ENCODE measurements at regions not wholly inside any gene's neighbourhood (a gene's known extent, or its start where the extent isn't known, plus 50 kb on each side); places are given as distances from the start of the nearest gene placed in this dataset.

DNA sequence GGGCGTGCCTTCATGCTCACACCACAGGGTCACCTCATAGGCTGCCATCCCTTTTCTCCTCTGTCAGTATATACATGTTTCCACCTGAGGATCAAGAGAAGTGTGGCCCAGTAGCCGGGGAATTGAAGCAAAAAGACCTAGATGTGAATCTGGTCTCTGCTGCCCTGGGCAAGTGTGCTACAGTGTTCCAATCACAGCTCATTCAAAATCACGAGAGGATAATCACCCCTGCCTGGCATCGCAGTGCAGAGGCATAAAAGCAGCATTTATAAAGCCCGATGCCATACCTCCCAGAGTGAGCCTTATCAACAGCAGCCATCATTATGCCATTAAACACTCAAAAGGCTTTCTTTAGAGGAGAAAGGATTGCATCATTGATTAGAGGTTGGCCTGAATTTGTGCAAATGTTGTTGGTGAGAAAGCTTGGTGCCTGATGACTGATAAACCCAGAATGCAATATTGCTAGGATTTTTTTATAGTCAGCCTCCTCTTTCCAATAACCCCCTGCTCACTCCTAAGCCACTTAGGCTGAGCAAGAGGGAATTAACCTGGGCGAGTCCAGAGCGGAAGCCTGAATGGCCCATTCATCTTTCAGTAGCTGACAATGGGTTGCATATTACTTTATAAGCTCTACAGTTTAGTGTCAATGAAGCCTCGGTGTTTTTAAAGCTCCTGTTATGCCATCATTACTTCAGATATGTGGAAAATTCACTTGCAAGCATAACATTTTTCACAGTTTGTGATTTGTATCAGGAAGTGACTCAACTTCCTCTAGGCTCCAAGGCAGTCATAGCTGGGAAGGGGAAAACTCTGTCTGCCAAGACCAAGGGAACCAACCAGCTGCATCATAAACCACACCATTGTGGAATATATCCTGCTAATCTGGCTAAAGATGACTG, 92.5 kb upstream of the NXT1 start:
- in situ Hi-C loops (cut with HindIII; ENCODE audit: low pct_unique_long_range_greater_than_20kb, low sequenced_read_pairs) = no loop called here
- no peak for DNase-seq (ENCODE audit: low read depth)

DNA sequence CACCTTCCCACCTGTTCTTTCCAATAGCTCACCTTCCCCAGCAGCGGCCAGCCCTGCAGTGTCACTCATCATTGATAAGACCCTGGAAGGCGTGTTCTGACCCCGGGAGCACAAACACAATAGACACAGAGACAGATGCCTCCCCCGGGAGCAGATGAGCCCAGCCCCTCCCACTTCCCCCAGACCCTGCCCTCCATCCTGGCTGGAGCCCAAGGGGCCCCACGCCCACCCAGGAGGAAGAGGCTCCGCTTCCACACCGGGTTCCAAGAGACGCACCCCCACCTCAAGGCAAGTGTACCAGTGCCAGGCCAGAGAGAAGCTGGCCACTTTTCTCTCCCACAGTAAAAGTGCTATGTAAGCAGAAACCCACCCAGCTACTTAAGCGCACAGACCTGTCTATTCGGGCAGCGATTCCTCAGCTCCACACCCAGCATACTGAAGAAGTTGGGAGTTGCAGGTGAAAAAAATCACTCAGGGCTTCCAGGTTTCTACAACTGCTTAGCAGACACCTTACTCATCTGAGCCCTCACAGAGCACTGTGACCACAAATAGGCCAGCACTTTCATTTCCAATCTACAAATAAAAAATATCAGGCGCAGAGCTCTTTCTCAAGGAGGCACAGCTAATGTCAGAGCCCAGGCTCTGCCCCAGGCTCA, 93.4 kb upstream of the NXT1 start:
- no peak for DNase-seq (ENCODE audit: low read depth)
- in situ Hi-C loops (cut with HindIII; ENCODE audit: low pct_unique_long_range_greater_than_20kb, low sequenced_read_pairs) = no loop called here

DNA sequence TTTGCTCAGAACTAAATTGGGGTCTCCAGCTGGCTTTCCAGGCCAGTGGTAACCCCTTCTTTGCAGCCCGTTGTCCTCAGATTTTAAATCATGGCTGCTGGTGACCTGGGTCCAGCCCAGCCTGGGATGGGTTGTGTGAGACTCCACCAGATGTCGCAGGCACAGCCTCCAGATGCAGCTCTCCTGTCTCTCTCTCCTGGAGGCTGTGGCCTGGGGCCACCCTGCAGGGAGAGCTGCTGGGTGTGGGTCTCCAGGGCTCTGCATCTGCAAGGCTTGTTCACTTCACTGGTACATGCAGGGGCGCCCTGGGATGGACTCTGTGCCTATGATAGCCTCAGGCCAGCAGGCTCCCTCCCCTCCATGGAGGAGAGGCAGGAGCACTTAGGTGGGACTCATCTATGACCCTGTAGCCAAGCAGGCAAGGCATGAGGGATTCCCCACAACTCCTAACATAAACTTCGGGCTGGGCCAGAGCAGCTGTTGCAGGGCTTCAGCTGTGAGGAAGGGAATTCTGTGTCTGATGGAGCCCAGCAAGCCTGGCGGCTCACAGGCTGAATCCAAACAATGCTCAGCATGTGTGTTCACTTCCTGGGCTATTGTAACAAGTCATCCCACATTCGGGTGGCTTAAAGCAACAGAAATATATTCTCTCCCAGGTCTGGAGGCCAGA, 94.7 kb upstream of the NXT1 start:
- in situ Hi-C loops (cut with HindIII; ENCODE audit: low pct_unique_long_range_greater_than_20kb, low sequenced_read_pairs) = no loop called here
- DNase-seq (ENCODE audit: low read depth) = no peak

DNA sequence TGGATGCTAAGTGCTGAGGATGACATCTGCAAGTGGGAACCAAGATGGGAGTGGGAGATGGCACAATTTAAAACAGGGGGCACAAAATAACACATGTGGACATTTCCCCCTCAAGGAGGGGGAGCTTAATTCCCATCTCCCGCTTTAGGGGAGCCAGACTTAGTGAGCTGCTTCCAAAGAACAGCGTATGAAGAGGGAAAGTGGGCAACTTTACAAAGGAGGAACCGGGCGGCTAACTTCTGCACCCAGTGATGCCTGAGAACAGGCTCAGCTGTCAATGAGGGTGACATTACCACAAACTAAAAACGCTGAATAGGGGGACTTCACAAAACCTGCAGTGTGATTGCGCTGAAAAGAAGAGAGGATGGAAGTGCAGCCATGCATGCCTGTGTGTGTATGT, 95.5 kb upstream of the NXT1 start:
- no peak for DNase-seq (ENCODE audit: low read depth)
- in situ Hi-C loops (cut with HindIII; ENCODE audit: low pct_unique_long_range_greater_than_20kb, low sequenced_read_pairs) = no loop called here

DNA sequence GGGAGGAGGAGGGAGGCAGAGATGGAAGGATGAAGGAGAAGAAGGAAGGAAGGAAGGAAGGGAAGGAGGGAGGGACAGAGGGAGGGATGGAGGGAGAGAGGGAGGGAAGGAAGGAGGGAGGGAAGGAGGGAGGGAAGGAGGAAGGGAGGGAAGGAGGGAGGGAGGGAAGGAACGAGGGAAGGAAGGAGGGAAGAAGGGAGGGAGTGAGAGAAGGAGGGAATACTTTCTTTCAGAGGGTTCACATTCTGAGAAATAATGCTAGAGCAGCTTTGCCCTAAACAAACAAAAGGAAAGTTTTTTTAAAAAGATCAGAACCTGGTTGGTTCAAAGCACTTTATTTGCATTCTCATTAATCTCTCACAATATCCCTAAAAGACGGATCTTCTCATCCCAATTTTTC, 96.1 kb upstream of the NXT1 start:
- DNase-seq (ENCODE audit: low read depth) = no peak
- in situ Hi-C loops (cut with HindIII; ENCODE audit: low pct_unique_long_range_greater_than_20kb, low sequenced_read_pairs) = no loop called here

DNA sequence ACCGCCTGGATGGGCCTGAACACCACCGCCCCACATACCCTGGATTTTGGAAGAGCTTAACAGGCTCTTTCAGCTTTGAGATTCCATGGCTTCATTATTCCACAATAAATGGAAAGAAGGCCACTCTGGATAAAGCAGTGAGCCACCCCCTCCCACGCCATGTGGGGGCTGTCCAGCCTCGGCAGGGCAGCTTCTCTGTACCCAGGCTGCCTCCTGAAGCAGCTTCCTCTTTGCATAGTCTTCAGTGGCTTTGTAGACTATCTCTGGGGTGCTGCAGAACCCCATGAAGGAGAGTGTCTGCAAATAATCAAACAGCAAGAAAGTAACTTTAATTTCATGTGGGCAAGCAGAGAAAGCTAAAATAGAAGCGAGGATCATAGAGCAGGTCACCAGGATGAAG, 96.6 kb upstream of the NXT1 start:
- DNase-seq (ENCODE audit: low read depth) = no peak
- in situ Hi-C loops (cut with HindIII; ENCODE audit: low pct_unique_long_range_greater_than_20kb, low sequenced_read_pairs) = no loop called here

DNA sequence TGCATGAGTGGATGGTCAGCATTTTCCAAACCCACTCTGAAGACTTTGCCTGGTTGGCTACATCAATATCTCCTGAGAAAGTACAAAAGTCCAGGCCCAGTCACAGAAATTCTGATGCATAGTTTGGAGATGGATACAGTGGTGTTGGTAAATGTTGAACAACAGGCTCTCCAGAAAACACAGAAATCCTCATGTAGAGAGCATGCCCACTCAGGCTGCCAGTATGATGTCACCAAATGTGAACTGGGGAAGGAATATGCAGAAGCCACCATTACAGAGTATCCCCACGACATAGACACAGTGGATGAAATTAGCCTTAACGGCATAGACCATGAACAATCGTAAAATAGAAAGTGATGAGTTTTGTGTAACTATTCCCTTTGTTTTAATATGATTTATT, 97.1 kb upstream of the NXT1 start:
- in situ Hi-C loops (cut with HindIII; ENCODE audit: low pct_unique_long_range_greater_than_20kb, low sequenced_read_pairs) = no loop called here

DNA sequence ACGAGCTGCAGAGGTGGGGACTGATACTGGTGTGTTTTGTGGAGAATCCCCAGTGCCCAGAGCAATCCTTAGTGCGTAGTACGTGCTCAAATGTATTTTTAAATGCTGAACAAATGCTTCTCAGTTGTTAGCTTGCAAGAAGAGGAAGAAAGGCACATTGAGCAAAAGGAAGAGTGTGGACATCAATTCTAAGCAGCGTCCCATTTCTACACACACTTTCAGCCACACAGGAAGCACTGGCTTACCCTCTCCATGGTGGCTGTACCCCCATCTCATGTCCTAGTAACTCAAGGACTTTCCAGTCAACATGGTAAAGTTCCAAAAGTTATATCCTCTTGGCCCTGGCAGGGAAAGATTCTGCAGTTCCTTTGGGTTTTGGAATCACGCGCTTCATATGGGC, 98.8 kb upstream of the NXT1 start:
- in situ Hi-C loops (cut with HindIII; ENCODE audit: low pct_unique_long_range_greater_than_20kb, low sequenced_read_pairs) = no loop called here

More for the DNA sequence above, 97.1 kb upstream of the NXT1 start:
- no peak for DNase-seq (ENCODE audit: low read depth)

DNA sequence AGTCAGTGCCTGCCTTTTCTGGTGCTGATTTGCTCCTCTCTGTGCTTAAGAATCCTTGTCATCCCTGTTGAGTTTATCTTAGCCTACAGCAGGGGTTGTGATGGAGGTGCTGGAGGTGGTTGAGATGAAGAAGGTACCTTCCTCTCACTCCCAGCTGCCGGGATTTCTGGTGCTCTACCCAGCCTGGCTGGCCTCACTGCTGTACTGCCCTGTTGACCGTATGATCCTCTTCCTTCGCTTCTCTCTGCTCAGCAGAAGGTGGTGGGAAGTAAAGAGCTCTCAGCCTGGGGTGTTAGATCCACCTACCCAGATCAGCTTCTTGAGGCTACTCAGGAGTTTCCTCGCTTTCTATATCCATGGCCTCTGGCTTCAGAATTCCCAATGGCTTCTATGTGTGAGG, 101.0 kb upstream of the NXT1 start:
- in situ Hi-C loops (cut with HindIII; ENCODE audit: low pct_unique_long_range_greater_than_20kb, low sequenced_read_pairs) = no loop called here
- DNase-seq (ENCODE audit: low read depth) = no peak

More for the DNA sequence above, 98.8 kb upstream of the NXT1 start:
- DNase-seq (ENCODE audit: low read depth) = no peak

DNA sequence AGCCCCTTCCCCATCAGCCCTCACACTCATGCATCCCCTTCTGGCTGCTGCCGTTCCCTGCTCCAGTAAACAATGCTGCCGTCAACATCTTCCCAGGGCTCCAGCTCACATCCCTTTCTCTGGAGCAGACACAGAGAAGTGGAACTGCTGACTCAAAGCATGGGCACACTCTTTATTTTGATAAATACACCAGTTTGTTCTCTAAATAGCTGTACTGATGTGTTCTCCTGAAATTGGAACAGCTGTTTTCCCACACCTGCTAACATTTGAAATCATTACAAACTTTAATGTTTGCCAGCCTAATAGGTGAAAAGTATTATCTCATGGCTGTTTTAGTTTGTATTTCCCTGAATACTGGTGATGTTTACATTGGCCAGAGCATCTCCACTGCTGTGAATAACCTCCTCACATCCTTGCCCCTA, 102.1 kb upstream of the NXT1 start:
- no peak for DNase-seq (ENCODE audit: low read depth)
- in situ Hi-C loops (cut with HindIII; ENCODE audit: low pct_unique_long_range_greater_than_20kb, low sequenced_read_pairs) = no loop called here

DNA sequence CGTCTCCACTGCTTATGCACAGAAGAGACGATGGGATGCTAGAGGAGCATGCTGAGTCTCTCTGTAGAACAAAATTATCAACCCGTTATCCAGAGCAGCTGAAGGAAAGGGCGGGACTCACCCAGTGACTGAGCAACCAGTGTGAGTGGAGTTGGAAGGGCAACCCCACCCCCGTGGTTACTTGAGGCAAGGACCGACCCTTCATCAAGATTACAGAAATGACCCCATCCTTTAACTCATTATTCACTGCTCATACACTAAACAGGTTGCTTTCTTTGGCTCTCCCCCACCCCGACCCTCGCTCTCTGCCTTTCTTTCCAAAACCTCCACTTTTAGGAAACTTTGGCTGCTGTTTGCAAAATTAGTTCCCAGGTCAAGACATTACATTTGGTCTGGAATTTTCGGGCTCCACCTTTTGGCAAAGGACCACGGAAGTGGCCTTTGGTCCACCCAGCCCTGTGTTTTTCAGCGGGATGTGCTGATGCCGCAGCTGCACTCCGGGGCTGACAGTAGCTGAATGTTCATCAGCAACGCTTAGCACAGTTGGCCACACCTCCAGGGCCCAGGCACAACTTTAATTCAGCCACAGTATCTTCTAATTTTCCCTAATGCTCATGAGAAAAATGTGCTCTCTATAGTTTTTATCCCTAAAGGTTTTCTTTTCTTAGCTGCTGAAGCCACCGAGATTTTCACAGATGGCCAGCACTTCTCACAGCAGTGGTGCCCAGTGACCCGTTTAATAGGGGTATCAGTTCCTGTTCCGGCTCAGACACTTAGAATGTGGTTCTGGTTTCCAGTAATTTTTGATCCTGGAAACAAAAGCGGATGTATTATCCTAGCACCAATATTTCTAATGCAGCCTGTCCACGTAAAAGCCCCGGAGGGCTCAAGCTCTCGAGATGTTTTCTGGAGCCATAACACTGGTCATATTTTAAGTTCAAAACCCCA, 103.6 kb upstream of the NXT1 start:
- in situ Hi-C loops (cut with HindIII; ENCODE audit: low pct_unique_long_range_greater_than_20kb, low sequenced_read_pairs) = no loop called here

DNA sequence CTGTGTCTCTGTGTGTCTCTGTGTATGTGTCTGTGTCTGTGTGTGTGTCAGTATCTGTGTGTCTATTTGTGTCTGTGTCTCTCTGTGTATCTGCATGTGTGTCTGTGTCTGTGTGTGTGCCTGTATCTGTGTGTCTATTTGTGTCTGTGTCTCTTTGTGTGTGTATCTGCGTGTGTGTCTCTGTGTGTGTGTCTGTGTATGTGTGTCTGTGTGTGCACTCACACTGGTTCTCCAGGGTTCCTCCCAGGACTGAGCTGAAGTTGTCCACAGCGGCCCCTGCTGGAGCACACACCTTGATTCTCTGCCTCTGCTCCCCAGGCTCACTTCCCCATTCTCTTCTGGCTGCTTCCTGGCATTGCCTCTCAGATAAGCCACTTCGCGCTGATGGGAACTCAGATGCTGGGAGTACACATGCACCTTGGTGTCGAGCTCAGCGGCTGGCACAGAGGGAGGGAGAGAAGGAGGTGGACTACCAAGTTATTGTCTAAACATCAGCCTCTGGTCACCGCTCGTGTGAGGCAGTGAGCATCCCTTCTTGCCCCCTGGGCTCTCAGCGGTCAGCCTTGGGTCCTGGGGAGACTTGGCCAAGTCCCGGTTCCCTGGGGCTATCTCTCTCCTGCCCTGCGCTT, 104.9 kb upstream of the NXT1 start:
- peak; percentile 26 for DNase-seq (ENCODE audit: low read depth)
- in situ Hi-C loops (cut with HindIII; ENCODE audit: low pct_unique_long_range_greater_than_20kb, low sequenced_read_pairs) = no loop called here

More for the DNA sequence above, 103.6 kb upstream of the NXT1 start:
- DNase-seq (ENCODE audit: low read depth) = no peak

DNA sequence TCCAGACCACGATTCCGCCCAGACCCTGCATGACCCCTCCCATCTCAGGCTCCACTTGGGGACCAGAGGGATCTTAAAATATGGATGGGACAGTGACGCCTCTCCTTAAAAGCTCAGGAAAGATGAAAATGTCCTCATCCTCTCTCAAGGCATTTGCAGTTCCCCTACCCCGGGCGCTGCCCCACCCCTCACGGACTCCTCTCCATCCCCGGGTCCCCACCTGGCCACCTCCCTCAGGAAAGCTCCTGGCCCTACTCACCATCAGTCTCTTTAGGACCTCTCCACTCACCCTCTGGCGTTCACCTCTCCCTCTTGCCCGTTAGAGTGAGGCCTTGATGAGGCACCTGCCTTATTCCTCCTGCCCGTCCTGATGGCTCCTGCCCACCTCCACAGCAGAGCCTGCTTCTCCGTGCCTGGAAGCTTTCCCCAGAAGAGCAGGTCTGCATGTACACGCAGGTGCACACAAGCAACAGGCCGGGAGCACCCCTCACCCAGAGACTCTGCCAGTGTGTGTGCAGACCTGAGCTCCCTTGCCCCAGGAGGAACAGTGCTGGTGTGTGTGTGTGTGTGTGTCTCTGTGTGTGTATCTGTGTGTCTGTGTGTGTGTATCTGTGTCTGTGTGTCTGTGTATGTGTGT, 105.6 kb upstream of the NXT1 start:
- in situ Hi-C loops (cut with HindIII; ENCODE audit: low pct_unique_long_range_greater_than_20kb, low sequenced_read_pairs) = no loop called here
- DNase-seq (ENCODE audit: low read depth) = no peak

DNA sequence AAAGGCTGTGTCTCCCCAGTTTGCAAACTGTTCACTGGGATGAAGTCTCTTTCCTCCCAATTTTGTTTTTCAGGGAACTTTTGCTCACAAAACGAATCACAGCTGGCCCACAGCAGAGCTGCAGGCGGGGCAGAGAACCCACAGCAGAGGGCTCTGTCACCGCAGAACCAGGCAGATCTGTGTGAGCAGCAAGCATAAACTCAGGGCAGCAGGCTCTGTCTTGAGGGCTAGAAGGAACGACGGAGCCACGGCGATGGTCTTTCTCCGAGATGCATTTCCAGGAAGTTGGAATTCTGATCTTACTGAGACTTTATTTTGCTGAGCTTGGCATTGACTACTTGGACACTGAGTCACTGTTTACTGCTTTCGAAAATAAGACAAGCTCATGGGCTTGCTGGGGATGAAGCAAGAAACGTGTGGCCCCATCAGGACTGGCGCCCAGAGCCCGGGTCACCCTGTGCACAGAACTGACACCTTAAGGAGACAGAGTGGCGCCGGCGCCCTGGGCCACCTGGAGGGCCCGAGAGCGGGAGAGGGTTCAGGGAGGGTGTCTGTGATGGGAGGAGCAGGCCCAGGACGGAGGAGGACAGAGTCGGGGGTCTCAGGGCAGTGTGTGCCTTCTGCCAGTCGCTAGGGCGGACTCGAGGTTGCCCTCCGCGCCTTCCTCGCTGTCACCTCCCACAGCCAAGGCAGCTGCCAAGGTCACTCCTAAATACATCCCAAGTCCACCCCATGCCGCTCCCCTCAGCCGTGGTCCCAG, 106.3 kb upstream of the NXT1 start:
- in situ Hi-C loops (cut with HindIII; ENCODE audit: low pct_unique_long_range_greater_than_20kb, low sequenced_read_pairs) = no loop called here
- DNase-seq (ENCODE audit: low read depth) = no peak

DNA sequence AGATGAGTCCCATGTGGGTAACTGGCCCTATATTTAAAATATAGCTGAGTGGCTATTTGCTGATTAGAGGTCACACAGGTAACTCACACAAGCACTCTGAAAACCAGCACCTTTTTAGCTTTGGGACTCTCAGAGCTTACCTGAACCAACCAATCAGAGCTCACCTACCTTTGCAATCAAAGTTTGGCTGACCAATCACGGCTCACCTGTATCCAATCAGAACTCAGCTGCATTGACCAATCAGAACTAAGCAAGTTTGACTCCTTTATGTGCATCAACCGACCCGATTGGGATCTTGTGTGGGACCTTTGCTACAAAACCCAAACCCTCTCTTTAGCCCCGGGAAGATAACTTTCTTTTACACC, 106.8 kb upstream of the NXT1 start:
- in situ Hi-C loops (cut with HindIII; ENCODE audit: low pct_unique_long_range_greater_than_20kb, low sequenced_read_pairs) = no loop called here
- no peak for DNase-seq (ENCODE audit: low read depth)

DNA sequence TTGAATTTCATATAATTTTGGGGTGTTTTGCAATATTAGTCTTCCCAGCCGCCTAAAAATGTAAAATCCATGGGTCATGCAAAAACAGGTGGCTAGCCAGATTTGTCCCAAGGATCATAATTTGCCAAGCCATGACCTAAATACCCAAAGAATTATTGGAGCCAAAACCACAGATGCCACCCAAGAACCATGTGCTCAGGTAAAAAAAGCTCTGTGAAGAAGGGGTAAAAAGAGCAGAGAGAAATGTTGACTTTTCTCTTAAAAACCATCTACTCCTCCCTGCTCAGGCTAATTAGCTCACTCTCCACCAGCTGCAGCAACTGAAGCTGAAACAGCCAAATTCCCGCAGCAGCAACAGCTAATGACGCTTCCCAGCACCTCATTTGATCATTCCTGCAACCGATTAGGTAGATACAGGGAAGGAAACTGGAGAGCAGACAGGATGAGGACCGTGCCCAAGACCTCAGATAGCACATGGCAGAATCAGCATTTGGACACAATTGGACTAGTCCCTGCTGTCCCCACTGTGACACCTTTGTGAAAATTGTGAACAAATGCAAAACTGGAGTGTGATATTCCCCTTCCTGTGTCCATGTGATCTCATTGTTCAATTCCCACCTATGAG, 107.9 kb upstream of the NXT1 start:
- in situ Hi-C loops (cut with HindIII; ENCODE audit: low pct_unique_long_range_greater_than_20kb, low sequenced_read_pairs) = no loop called here
- DNase-seq (ENCODE audit: low read depth) = no peak
